Activated CD8-positive, alpha-beta memory T cell treated with anti-CD3 and anti-CD28 coated beads, Interleukin-2, amount 10 ng/mL, durations not matched to agents 7 days and 5 days (primary cell): ENCODE measurements at regions not wholly inside any gene's neighbourhood (a gene's known extent, or its start where the extent isn't known, plus 50 kb on each side); places are given as distances from the start of the nearest gene placed in this dataset.

ENCODE experiments used
- ATAC-seq: fragments of 150-1000 bp; cut with Tn5 transposase; one replicate; pipeline ENCODE4 v1.10.0; 2021; ENCODE audit warnings: moderate library complexity
- CTCF ChIA-PET: fragments of 350-600 bp; sonication (Branson Sonifier 250); formaldehyde crosslinking; loops from one replicate; lab custom pipeline; 2021; ENCODE audit warnings: antibody characterized with exemption; lab: Charles Lee
- DNase-seq: peaks from one replicate; pipeline ENCODE4 v3.0.0-alpha.2; 2020
- H3K27ac Mint-ChIP-seq: one replicate; pipeline ENCODE4 v1.8.0; 2021; ENCODE audit warnings: mild to moderate bottlenecking, mixed read lengths
- H3K27me3 Mint-ChIP-seq: one replicate; pipeline ENCODE4 v1.8.0; 2021; ENCODE audit warnings: mixed read lengths
- H3K36me3 Mint-ChIP-seq: one replicate; pipeline ENCODE4 v1.8.0; 2021; ENCODE audit warnings: mild to moderate bottlenecking, mixed read lengths
- H3K4me1 Mint-ChIP-seq: one replicate; pipeline ENCODE4 v1.8.0; 2021; ENCODE audit warnings: mixed read lengths
- H3K4me3 Mint-ChIP-seq: one replicate; pipeline ENCODE4 v1.8.0; 2021; ENCODE audit warnings: mild to moderate bottlenecking, moderate library complexity, mixed read lengths
- H3K9me3 Mint-ChIP-seq: one replicate; pipeline ENCODE4 v1.8.0; 2022; ENCODE audit warnings: low read depth, mixed read lengths

DNA sequence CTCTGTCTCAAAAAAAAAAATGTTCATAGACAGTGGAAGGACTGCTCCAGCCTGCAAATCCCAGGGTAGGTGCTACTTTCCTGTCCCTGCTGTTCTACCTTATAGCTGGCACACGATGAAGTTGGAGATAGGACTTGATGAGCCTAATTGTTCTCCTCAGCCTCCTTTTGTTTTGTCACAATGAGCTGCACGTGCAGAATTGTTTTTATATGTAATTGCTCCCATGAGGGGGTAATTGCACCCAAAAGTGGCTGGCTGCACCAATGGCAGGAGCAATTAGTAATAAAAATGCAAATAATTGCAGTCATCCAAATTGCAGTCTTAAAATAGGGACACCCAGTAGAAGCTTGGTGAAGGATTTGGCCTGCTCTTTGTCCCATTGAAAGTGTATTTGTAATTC lies 63.0 kb upstream of the PFN2 start:
- ATAC-seq, result no peak

DNA sequence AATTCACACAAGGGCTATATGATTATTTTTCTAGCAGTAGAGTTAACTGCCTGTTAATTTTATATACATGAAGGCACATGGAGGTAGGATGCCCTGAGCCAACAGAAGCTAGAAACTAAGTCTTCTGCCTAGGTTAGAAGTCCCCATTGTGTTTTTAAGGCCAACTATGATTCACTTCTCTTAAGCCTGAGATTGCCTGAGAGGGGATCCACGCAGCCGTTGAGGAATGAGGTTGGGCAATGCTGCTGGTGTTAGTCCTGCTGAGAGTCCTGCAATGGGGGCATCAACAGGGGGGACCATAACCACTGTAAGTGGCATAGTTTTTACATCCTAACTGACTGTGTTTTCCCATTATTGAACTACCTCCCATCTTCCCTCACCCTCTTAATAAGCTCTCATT lies 60.1 kb upstream of the PFN2 start:
- CTCF ChIA-PET, result no interaction called here
- ATAC-seq, result no peak
- DNase-seq, result no peak
- H3K9me3 Mint-ChIP-seq, result no peaks in the 10 kb centered on the region
- H3K4me1 Mint-ChIP-seq, result no peaks in the 10 kb centered on the region
- H3K4me3 Mint-ChIP-seq, result no peak overlapping the region
- peaks cover 7% of the 10 kb centered on the region for H3K27me3 Mint-ChIP-seq
- H3K27ac Mint-ChIP-seq, result no peak overlapping the region
- H3K36me3 Mint-ChIP-seq, result no peaks in the 10 kb centered on the region

More for the DNA sequence above, 63.0 kb upstream of the PFN2 start:
- Mint-ChIP-seq H3K27me3 (peaks cover 11% of the 10 kb centered on the region), H3K4me1 (no peaks in the 10 kb centered on the region), H3K9me3 (no peaks in the 10 kb centered on the region), H3K36me3 (no peaks in the 10 kb centered on the region), H3K4me3 (no peak overlapping the region), H3K27ac (no peak overlapping the region)
- no peak for DNase-seq
- CTCF ChIA-PET, result no interaction called here

DNA sequence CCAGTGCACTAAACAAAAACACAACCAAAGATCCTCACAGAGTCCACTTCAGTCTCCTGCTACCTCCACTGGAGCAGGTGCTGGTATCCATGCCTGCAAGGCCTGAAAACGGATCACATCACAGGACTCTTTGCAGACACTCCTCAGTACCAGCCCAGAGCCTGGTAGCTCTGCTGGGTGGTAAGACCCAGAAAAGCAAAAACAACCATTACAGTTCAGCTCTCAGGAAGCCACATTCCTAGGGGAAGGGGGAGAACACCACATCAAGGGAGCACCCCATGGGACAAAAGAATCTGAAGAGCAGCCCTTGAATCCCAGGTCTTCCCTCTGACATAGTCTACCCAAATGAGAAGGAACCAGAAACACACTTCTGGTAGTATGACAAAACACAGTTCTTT lies 52.5 kb upstream of the PFN2 start:
- DNase-seq (no peak), ATAC-seq (no peak)
- H3K27me3 Mint-ChIP-seq, result peaks cover 23% of the 10 kb centered on the region
- H3K9me3 Mint-ChIP-seq, result peaks cover 3% of the 10 kb centered on the region
- CTCF ChIA-PET, result no interaction called here
- H3K36me3 Mint-ChIP-seq, result no peaks in the 10 kb centered on the region
- no peak overlapping the region for H3K4me3 Mint-ChIP-seq
- no peak overlapping the region for H3K27ac Mint-ChIP-seq
- no peaks in the 10 kb centered on the region for H3K4me1 Mint-ChIP-seq

DNA sequence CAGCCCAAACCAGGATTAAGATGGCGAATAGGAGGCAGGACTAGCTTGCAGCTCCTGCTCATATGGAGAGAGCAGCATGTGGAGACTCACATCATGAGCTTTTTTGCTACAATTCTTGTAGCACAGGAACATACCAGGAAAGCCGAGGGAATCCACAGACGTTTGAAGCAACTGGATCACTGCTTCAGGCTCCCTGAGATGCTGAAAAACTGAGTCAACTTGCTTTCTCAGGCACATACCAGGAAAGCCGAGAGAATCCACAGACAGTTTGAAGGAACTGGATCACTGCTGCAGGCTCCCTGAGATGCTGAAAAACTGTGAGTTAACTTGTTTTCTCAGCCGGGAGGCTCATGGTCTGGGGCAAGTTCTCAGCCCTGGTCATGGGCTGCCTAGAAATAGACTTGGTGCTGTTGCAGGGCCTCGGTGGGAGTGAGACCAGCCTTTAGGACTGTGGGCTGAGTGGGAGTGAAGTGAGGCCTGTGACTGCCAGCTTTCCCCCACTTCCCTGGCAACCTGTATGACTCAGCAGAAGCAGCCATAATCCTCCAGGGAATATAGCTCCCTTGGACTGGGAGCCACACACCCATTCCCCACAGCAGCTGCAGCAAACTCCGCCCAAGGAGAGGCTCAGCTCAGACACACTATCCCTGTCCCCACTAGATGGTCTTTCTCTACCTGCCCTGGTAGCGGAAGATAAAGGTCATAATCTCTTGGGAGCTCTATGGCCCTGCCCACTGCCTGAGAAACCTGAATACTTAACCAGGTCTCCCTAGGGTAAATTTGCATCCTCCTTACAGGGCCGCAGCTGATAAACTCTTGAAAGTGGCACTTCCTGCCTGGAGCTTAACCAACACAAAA lies 51.9 kb upstream of the PFN2 start:
- Mint-ChIP-seq H3K4me3 (no peak overlapping the region), H3K36me3 (no peaks in the 10 kb centered on the region), H3K27ac (no peak overlapping the region), H3K9me3 (peaks cover 3% of the 10 kb centered on the region), H3K27me3 (peaks cover 28% of the 10 kb centered on the region), H3K4me1 (no peaks in the 10 kb centered on the region)
- ATAC-seq (no peak), DNase-seq (no peak)
- CTCF ChIA-PET, result no interaction called here

DNA sequence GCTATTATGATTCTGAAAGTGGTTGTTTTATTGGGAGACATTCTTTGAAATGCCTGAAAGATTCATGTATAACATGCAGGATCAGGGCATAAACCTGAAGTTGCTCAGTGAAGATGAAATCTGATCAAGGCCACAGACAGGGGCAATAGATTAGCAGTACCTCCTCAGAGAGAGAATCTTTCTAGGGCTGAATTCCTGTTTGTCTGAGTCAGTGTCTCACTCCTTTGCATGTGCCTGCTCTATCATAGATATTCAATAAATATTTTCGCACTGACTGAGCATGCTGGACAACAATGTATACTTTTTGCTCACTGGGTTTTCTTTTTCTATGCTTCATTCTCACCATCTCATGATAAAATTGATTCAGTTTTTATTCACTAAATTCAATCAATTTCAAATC lies 49.8 kb upstream of the PFN2 start:
- Mint-ChIP-seq H3K4me1 (no peaks in the 10 kb centered on the region), H3K27ac (no peak overlapping the region), H3K4me3 (no peak overlapping the region), H3K36me3 (no peaks in the 10 kb centered on the region), H3K9me3 (peaks cover 3% of the 10 kb centered on the region), H3K27me3 (peaks cover 27% of the 10 kb centered on the region)
- CTCF ChIA-PET, result no interaction called here
- no peak for DNase-seq
- ATAC-seq, result no peak
